ENCODE measurements at regions not wholly inside any gene's neighbourhood (a gene's known extent, or its start where the extent isn't known, plus 50 kb on each side); places are given as distances from the start of the nearest gene placed in this dataset.

GRCh38 chr2:102927854-102928267 lies 166.0 kb downstream of the TMEM182 start:
- no peak for TF ChIP-seq CTCF (conservative IDR thresholded peaks at IDR 0.05; ENCODE audit: low read depth, low read length)
- no peak for TF ChIP-seq EZH2 (IDR thresholded peaks at IDR 0.05; ENCODE audit: borderline replicate concordance, low read depth, low read length, poor library complexity, severe bottlenecking)
